NCI-H748 (cell line): ENCODE measurements at regions not wholly inside any gene's neighbourhood (a gene's known extent, or its start where the extent isn't known, plus 50 kb on each side); places are given as distances from the start of the nearest gene placed in this dataset.

Source experiments
- DNase-seq: peaks from one replicate; lab custom pipeline; 2025; ENCODE audit not compliant: unreplicated experiment; lab: John Stamatoyannopoulos, UW

GRCh38 chr2:224325941-224326340 is 76.0 kb downstream of the FAM124B start:
- DNase-seq: no peak

GRCh38 chr2:224324604-224325003 is 77.3 kb downstream of the FAM124B start:
- DNase-seq: no peak

GRCh38 chr2:224320660-224321059 is 81.2 kb downstream of the FAM124B start:
- no peak for DNase-seq

GRCh38 chr2:224319750-224320149 is 82.2 kb downstream of the FAM124B start:
- no peak for DNase-seq

- DNase-seq: no peak
These were observed 89.2 kb downstream of the FAM124B start for GRCh38 chr2:224312741-224313140.

- DNase-seq: no peak
These were observed 90.8 kb downstream of the FAM124B start for GRCh38 chr2:224310943-224311625.

- DNase-seq: no peak
These were observed 92.7 kb downstream of the FAM124B start for GRCh38 chr2:224309176-224309575.

- DNase-seq: no peak
These were observed 93.5 kb downstream of the FAM124B start for GRCh38 chr2:224308272-224308911.

- no peak for DNase-seq
These were observed 99.0 kb downstream of the FAM124B start for GRCh38 chr2:224302952-224303351.

- DNase-seq: no peak
These were observed 107.9 kb downstream of the FAM124B start for GRCh38 chr2:224293976-224294375.

GRCh38 chr2:224287531-224287930 is 114.4 kb downstream of the FAM124B start:
- no peak for DNase-seq

GRCh38 chr2:224286923-224287322 is 115.0 kb downstream of the FAM124B start:
- DNase-seq: no peak

- DNase-seq: peak; percentile 61
These were observed 117.6 kb downstream of the FAM124B start for GRCh38 chr2:224284134-224284946.

GRCh38 chr2:224283466-224283965 is 118.4 kb downstream of the FAM124B start:
- no peak for DNase-seq

- no peak for DNase-seq
These were observed 120.5 kb downstream of the FAM124B start for GRCh38 chr2:224281374-224281773.

- no peak for DNase-seq
These were observed 123.4 kb downstream of the FAM124B start for GRCh38 chr2:224278531-224278930.

GRCh38 chr2:224276251-224276650 is 125.7 kb downstream of the FAM124B start:
- no peak for DNase-seq

- no peak for DNase-seq
These were observed 129.5 kb downstream of the FAM124B start for GRCh38 chr2:224272237-224272910.

- DNase-seq: no peak
These were observed 130.2 kb downstream of the FAM124B start for GRCh38 chr2:224271617-224272236.

GRCh38 chr2:224268441-224268840 is 133.5 kb downstream of the FAM124B start:
- DNase-seq: peak; percentile 19

- DNase-seq: no peak
These were observed 137.6 kb downstream of the FAM124B start for GRCh38 chr2:224264259-224264658.
